ENCODE measurements at regions not wholly inside any gene's neighbourhood (a gene's known extent, or its start where the extent isn't known, plus 50 kb on each side); places are given as distances from the start of the nearest gene placed in this dataset.

DNA sequence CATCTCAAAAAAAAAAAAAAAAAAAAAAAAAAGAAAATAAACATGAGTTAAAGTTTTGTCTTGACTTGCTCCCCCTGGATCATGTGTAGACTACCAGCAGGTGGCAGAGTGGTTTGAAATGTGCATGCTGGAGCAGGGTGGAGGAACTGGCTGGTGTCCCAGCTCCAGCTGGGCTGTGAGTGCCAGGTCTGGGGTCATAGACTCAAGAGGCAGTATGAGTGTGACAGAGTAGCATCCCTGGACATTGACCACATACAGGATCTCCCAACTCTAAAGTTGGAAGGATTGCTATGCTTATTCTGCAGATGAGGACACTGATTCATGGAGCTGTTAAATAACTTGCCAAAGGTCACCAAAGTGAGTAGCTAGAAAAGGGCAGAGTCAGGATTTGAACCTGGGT lies 198.0 kb upstream of the MPHOSPH6 start:
- Histone ChIP-seq H3K9me3 (no peaks in the 10 kb centered on the region), H3K36me3 (no peaks in the 10 kb centered on the region), H3K27me3 (replicated peaks in 1 of 7) (peaks cover 0 to 70% (median 0%) of the 10 kb centered on the region in 7 donors), H3K4me1 (no peaks in the 10 kb centered on the region), H3K27ac (no peak overlapping the region), H3K4me3 (no peak overlapping the region)
- intact Hi-C loops (cut with DNase I; ENCODE audit: low total_unique reads) = no loop called here
- no peak for DNase-seq
- TF ChIP-seq POLR2A (IDR thresholded peaks at IDR 0.05) = no peak
- TF ChIP-seq, protein P1, sequence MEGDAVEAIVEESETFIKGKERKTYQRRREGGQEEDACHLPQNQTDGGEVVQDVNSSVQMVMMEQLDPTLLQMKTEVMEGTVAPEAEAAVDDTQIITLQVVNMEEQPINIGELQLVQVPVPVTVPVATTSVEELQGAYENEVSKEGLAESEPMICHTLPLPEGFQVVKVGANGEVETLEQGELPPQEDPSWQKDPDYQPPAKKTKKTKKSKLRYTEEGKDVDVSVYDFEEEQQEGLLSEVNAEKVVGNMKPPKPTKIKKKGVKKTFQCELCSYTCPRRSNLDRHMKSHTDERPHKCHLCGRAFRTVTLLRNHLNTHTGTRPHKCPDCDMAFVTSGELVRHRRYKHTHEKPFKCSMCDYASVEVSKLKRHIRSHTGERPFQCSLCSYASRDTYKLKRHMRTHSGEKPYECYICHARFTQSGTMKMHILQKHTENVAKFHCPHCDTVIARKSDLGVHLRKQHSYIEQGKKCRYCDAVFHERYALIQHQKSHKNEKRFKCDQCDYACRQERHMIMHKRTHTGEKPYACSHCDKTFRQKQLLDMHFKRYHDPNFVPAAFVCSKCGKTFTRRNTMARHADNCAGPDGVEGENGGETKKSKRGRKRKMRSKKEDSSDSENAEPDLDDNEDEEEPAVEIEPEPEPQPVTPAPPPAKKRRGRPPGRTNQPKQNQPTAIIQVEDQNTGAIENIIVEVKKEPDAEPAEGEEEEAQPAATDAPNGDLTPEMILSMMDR (IDR thresholded peaks at IDR 0.05 in 8 of 11, conservative IDR thresholded peaks at IDR 0.05 in 3 of 11) = peak in 2 of 11 experiments; percentile 6 to 12

DNA sequence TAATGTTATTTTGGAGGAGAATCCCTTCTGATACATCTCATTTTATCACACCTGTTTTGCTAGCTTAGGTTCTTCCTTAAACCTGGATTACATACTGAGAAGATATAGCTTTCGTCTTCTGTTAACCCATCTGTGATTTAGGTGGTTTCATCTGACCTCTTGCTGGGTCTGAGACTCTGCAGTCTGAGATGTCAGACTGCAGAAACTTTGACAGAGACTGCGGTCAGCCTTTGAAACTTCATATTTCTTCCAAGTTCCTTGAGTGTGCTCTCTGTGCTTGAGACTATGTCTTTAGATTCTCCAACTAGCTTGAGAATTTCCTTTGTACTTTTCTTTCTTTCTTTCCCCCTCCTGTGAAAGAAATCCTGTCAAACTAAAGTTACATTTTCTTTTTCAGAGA lies 196.4 kb upstream of the MPHOSPH6 start:
- 86 to 95% (median 92%) methylated on average over 2 of the region's 2 CpGs for WGBS, 5 donors
- no peaks in the 10 kb centered on the region for H3K36me3 ChIP-seq
- no peak for TF ChIP-seq POLR2A (IDR thresholded peaks at IDR 0.05)
- TF ChIP-seq, protein P1 (IDR thresholded peaks at IDR 0.05 in 8 of 11, conservative IDR thresholded peaks at IDR 0.05 in 3 of 11) = no peak
- TF ChIP-seq POLR2AphosphoS5 (IDR thresholded peaks at IDR 0.05) = no peak
- H3K4me1 ChIP-seq = no peaks in the 10 kb centered on the region
- no peak overlapping the region for H3K27ac ChIP-seq
- DNase-seq = no peak
- H3K27me3 ChIP-seq (replicated peaks in 1 of 7) = peaks cover 0 to 84% (median 0%) of the 10 kb centered on the region in 7 donors
- intact Hi-C loops (cut with DNase I; ENCODE audit: low total_unique reads) = no loop called here
- H3K9me3 ChIP-seq = no peaks in the 10 kb centered on the region
- no peak overlapping the region for H3K4me3 ChIP-seq

DNA sequence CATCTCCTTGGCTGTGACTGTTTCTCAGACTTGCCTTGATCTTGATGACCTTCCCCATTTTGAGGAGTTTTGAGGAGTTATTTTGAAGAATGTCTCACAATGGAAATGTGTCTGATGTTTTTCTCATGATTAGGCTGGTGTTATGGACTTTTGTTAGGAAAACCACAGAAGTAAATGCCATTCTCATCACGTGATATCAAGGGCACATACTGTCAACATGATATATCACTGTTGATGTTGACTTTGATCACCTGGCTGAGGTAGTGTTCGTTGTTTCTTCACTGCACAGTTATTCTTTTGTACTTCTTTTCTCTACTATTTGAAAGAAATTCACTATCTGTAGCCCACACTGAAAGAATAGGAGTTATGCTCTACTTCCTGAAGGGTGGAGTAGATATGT lies 194.7 kb upstream of the MPHOSPH6 start:
- Histone ChIP-seq H3K4me1 (no peaks in the 10 kb centered on the region), H3K27ac (no peak overlapping the region), H3K36me3 (no peaks in the 10 kb centered on the region), H3K4me3 (no peak overlapping the region), H3K9me3 (no peaks in the 10 kb centered on the region), H3K27me3 (replicated peaks in 1 of 7) (peaks cover 0 to 83% (median 0%) of the 10 kb centered on the region in 7 donors)
- 42 to 75% (median 51%) methylated on average over 2 of the region's 2 CpGs for WGBS, 5 donors
- no peak for DNase-seq
- intact Hi-C loops (cut with DNase I; ENCODE audit: low total_unique reads) = no loop called here
- TF ChIP-seq, protein P1 (IDR thresholded peaks at IDR 0.05 in 8 of 11, conservative IDR thresholded peaks at IDR 0.05 in 3 of 11) = no peak
- TF ChIP-seq POLR2AphosphoS5 (IDR thresholded peaks at IDR 0.05) = no peak
- TF ChIP-seq POLR2A (IDR thresholded peaks at IDR 0.05) = no peak

DNA sequence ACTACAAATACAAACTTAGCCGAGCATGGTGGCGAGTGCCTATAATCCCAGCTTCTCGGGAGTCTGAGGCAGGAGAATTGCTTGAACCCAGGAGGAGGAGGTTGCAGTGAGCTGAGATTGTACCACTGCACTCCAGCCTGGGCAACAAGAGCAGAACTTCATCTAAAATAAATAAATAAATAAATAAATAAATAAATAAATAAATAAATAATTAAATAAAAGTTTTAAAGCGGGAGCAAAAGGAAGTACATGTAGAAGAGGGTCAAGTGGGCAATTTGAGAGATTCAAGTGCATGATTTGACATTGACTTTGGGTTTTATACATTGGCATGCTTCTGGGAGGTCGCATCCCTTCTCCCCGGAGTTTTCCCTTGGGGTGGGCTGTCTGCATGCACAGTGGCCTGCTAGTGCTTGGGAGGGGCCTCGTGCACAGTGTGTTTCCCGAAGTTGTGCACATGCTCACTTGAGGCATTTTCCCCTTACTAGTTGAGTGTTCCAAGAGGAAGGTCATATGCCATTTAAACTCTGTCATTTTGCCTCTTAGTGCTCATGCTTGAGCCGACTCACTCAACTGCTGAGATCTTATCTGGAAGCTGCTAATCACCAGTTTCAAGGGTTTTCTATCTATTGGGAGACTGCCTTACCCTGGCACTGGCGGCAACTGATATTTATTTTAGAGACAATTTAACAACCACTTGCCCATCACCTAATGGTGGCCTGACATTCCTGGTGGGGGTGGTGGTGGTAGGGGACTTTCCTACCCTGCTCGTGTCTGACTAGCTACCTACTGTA lies 193.2 kb upstream of the MPHOSPH6 start:
- intact Hi-C loops (cut with DNase I; ENCODE audit: low total_unique reads) = no loop called here
- Histone ChIP-seq H3K27ac (no peak overlapping the region), H3K4me1 (no peaks in the 10 kb centered on the region), H3K9me3 (no peaks in the 10 kb centered on the region), H3K4me3 (no peak overlapping the region), H3K27me3 (replicated peaks in 1 of 7) (peaks cover 0 to 83% (median 0%) of the 10 kb centered on the region in 7 donors), H3K36me3 (no peaks in the 10 kb centered on the region)
- no peak for TF ChIP-seq POLR2AphosphoS5 (IDR thresholded peaks at IDR 0.05)
- TF ChIP-seq, protein P1 (IDR thresholded peaks at IDR 0.05 in 8 of 11, conservative IDR thresholded peaks at IDR 0.05 in 3 of 11) = no peak
- no peak for TF ChIP-seq POLR2A (IDR thresholded peaks at IDR 0.05)
- 60 to 85% (median 65%) methylated on average over 11 of the region's 11 CpGs for WGBS, 5 donors
- no peak for DNase-seq
